ENCODE measurements at regions not wholly inside any gene's neighbourhood (a gene's known extent, or its start where the extent isn't known, plus 50 kb on each side); places are given as distances from the start of the nearest gene placed in this dataset.

DNA sequence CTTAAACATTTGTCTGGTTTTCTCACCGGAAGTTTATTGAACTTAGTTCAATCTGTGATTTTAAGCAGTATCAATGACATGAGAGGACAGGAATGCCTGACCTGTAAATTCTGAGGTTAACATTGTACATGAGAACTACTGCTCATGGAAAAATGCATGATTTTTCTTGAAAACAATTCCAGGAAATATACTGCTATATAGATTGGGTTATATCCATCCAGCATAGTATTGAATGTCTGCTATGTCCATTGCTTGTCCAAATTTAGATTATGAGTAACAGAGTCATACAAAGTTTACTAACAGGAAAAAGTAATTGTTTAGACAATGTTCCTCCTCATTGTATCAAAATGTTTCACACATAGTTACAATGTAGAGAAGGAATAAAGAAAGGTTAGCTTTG lies 606.8 kb downstream of the DACH1 start:
- TF ChIP-seq, protein P1, sequence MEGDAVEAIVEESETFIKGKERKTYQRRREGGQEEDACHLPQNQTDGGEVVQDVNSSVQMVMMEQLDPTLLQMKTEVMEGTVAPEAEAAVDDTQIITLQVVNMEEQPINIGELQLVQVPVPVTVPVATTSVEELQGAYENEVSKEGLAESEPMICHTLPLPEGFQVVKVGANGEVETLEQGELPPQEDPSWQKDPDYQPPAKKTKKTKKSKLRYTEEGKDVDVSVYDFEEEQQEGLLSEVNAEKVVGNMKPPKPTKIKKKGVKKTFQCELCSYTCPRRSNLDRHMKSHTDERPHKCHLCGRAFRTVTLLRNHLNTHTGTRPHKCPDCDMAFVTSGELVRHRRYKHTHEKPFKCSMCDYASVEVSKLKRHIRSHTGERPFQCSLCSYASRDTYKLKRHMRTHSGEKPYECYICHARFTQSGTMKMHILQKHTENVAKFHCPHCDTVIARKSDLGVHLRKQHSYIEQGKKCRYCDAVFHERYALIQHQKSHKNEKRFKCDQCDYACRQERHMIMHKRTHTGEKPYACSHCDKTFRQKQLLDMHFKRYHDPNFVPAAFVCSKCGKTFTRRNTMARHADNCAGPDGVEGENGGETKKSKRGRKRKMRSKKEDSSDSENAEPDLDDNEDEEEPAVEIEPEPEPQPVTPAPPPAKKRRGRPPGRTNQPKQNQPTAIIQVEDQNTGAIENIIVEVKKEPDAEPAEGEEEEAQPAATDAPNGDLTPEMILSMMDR (IDR thresholded peaks at IDR 0.05): no peak
- TF ChIP-seq JUN (IDR thresholded peaks at IDR 0.05): no peak
- no peak for TF ChIP-seq RCOR1 (IDR thresholded peaks at IDR 0.05; ENCODE audit: low read depth, low read length)
